Mammary epithelial cell (primary cell): ENCODE measurements at regions not wholly inside any gene's neighbourhood (a gene's known extent, or its start where the extent isn't known, plus 50 kb on each side); places are given as distances from the start of the nearest gene placed in this dataset.
"Not testable (repeated sequence)": the region's sequence is repeated elsewhere in the genome, so short reads cannot be mapped to it uniquely, and the experiment has no call there.

Experiments
- CTCF ChIP-seq, 2 donors: IDR thresholded peaks in 1 of 2; conservative IDR thresholded peaks in 1 of 2; 2 replicates each; pipeline ENCODE4 v1.5.1; 2011 to 2012; ENCODE audit warnings: inconsistent platforms in 2 of 2, low read length in 2 of 2, mild to moderate bottlenecking in 2 of 2, control low read depth in 1 of 2, low read depth in 1 of 2; ENCODE audit not compliant: insufficient read depth in 1 of 2; ENCODE audit errors: extremely low read depth in 1 of 2
- EZH2 ChIP-seq: IDR thresholded peaks from 2 replicates; pipeline ENCODE4 v1.6.1; 2012; ENCODE audit warnings: low read length, inconsistent platforms, borderline replicate concordance

GRCh38 chr17:20843799-20844553, 198.8 kb downstream of the USP22 start:
- TF ChIP-seq CTCF (conservative IDR thresholded peaks at IDR 0.05 in 1 of 2, IDR thresholded peaks at IDR 0.05 in 1 of 2; ENCODE audit: extremely low read depth in 1 of 2, insufficient read depth in 1 of 2, low read depth in 1 of 2, low read length in 2 of 2); EZH2: not testable (repeated sequence)
